BLaER1 (cell line): ENCODE measurements at regions not wholly inside any gene's neighbourhood (a gene's known extent, or its start where the extent isn't known, plus 50 kb on each side); places are given as distances from the start of the nearest gene placed in this dataset.
A peak's percentile ranks its signal among the peaks of the same experiment; 100 is the strongest.

Experiments
- H3K27ac ChIP-seq: shearing (Covaris generic); formaldehyde crosslinking; 2 replicates; pipeline ENCODE4 v1.8.1; 2022
- H3K27me3 ChIP-seq: shearing (Covaris generic); formaldehyde crosslinking; 2 replicates; pipeline ENCODE4 v1.8.1; 2022
- H3K36me3 ChIP-seq: shearing (Covaris generic); formaldehyde crosslinking; 2 replicates; pipeline ENCODE4 v1.8.1; 2022
- H3K4me1 ChIP-seq: shearing (Covaris generic); formaldehyde crosslinking; 2 replicates; pipeline ENCODE4 v1.8.1; 2022
- H3K4me2 ChIP-seq: shearing (Covaris generic); formaldehyde crosslinking; 2 replicates; pipeline ENCODE4 v1.8.1; 2022
- H3K4me3 ChIP-seq: shearing (Covaris generic); formaldehyde crosslinking; 2 replicates; pipeline ENCODE4 v1.8.1; 2022
- H3K9ac ChIP-seq: shearing (Covaris generic); formaldehyde crosslinking; 2 replicates; pipeline ENCODE4 v1.8.1; 2022
- H3K9me3 ChIP-seq: shearing (Covaris generic); formaldehyde crosslinking; 2 replicates; pipeline ENCODE4 v1.8.1; 2022
- H4K20me1 ChIP-seq: shearing (Covaris generic); formaldehyde crosslinking; 2 replicates; pipeline ENCODE4 v1.8.1; 2022
- Cebpa-rat ChIP-seq: shearing (Covaris generic); IDR thresholded peaks from 2 replicates; pipeline ENCODE4 v1.8.1; 2022

DNA sequence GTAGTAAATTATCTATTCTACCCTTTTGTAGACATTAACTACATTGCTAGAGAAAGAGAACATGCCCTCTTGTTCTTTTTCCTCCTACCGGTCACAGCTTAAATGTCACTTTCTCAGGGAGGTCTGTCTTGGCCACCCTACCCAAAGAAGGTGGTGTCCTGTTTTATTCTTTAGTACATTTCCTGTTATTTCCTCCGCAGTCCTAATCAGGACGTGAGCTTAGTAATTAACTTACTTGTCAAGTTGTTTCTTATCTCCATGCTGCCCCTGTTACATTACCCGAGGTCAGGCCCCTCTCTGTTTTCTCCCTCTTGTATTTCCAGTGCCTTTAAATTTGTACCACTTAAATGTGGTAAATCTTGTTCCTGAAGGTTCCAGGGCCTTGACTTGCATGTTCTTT, 73.7 kb upstream of the RMDN2 start:
- H3K9ac ChIP-seq: no peak overlapping the region
- H3K9me3 ChIP-seq: no peaks in the 10 kb centered on the region
- H3K4me3 ChIP-seq: no peak overlapping the region
- no peaks in the 10 kb centered on the region for H3K27me3 ChIP-seq
- H4K20me1 ChIP-seq: no peaks in the 10 kb centered on the region
- H3K4me1 ChIP-seq: peaks cover 20% of the 10 kb centered on the region
- TF ChIP-seq Cebpa-rat: no peak
- no peak overlapping the region for H3K27ac ChIP-seq
- H3K4me2 ChIP-seq: no peak overlapping the region
- H3K36me3 ChIP-seq: no peaks in the 10 kb centered on the region

- Histone ChIP-seq H3K9ac (no peak overlapping the region), H3K4me2 (no peak overlapping the region), H3K4me3 (no peak overlapping the region), H4K20me1 (no peaks in the 10 kb centered on the region), H3K9me3 (no peaks in the 10 kb centered on the region), H3K4me1 (peaks cover 24% of the 10 kb centered on the region), H3K36me3 (no peaks in the 10 kb centered on the region), H3K27me3 (no peaks in the 10 kb centered on the region), H3K27ac (no peak overlapping the region)
- no peak for TF ChIP-seq Cebpa-rat
Observed at GRCh38 chr2:37851828-37852584, 73.1 kb upstream of the RMDN2 start.

- H3K9ac ChIP-seq: no peak overlapping the region
- H3K9me3 ChIP-seq: no peaks in the 10 kb centered on the region
- no peak for TF ChIP-seq Cebpa-rat
- H3K4me1 ChIP-seq: peaks cover 24% of the 10 kb centered on the region
- no peak overlapping the region for H3K27ac ChIP-seq
- no peaks in the 10 kb centered on the region for H3K27me3 ChIP-seq
- H3K36me3 ChIP-seq: no peaks in the 10 kb centered on the region
- H3K4me3 ChIP-seq: no peak overlapping the region
- H3K4me2 ChIP-seq: no peak overlapping the region
- no peaks in the 10 kb centered on the region for H4K20me1 ChIP-seq
Observed at GRCh38 chr2:37852585-37853014, 72.5 kb upstream of the RMDN2 start.

GRCh38 chr2:37854676-37855282, 70.3 kb upstream of the RMDN2 start:
- Histone ChIP-seq H3K4me2 (peak overlapping the region; percentile 91), H3K4me1 (peaks cover 24% of the 10 kb centered on the region)

DNA sequence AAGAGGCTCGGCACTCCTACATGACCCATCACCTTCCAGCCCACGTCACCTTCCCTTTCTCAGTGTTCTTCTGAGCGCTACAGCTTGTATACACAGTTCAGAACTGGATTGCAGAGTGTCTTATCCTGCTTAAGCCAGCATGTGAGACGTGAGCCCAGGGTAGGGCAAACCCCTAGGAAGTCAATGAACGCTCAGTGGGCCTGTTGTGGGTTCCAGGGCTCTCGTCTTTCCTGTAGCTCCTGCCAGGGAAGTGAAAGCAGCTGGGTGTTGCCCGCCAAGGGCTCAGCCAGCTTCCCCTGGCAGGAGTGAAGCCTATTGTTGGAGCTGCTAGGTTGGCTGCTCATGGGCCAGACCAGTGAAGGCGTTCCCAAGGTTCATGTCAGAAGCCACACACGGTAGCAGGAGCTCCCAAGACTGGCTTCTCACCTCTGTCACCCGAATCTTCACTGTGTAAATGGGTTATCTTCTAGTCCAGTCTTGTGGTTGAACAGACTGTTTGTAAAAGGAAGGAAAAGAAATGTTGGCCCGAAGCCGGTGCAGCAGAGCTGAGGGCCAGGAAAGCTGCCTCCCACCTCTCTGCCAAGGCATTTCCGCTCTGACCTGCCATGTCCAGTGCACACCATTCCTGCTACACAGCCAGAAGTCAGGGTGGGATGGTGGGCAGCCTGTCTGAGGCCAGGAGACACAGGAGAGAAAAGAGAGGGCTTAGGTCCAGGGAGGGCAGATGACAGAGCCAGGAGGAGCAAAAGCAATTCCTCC, 69.6 kb upstream of the RMDN2 start:
- Histone ChIP-seq H3K36me3 (no peaks in the 10 kb centered on the region), H3K27me3 (no peaks in the 10 kb centered on the region), H3K9me3 (peaks cover 10% of the 10 kb centered on the region; the same call in 1 of the 2 replicates), H3K4me3 (no peak overlapping the region), H4K20me1 (no peaks in the 10 kb centered on the region), H3K27ac (peak overlapping the region; percentile 62), H3K4me2 (peak overlapping the region; percentile 91), H3K4me1 (peaks cover 24% of the 10 kb centered on the region), H3K9ac (peak overlapping the region; percentile 34; the same call in 1 of the 2 replicates)
- no peak for TF ChIP-seq Cebpa-rat

More at GRCh38 chr2:37854676-37855282, 70.3 kb upstream of the RMDN2 start:
- Histone ChIP-seq H3K9me3 (peaks cover 10% of the 10 kb centered on the region; the same call in 1 of the 2 replicates), H3K4me3 (no peak overlapping the region), H3K36me3 (no peaks in the 10 kb centered on the region), H4K20me1 (no peaks in the 10 kb centered on the region), H3K27ac (0 out of 2 replicates have a peak overlapping the region, but pooled peaks have one; percentile 62), H3K9ac (no peak overlapping the region), H3K27me3 (no peaks in the 10 kb centered on the region)
- no peak for TF ChIP-seq Cebpa-rat

DNA sequence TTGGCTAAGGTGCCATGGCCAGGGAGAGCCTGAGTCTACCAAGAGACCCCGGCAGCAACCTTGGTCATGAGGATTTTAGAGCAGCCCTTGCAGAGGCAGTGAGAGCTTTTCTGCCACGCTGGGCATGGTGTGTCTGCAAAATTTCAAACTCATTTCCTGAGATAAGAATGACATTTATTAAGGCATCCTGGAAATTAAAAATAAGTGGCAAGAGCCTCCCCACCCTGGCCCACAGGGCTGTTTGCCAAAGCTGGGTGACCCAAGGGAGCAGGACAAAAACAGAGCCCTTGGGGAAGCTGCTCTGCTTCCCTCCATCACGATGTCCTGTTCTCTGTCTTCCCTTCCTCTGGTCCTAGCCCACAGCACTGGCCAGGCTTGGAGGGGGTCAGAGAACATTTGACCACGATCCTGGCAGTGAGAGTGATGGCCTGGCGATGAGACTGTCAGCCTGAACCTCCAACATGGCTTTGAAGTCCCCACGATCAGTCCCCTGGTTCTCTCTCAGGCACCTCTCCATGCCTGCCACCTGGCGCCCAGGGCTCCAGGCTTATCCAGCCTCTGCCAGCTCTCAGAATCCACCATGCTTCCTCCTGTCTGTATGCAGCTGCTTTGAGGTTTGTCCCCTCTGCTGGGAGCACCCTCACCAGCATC, 68.9 kb upstream of the RMDN2 start:
- H4K20me1 ChIP-seq: no peaks in the 10 kb centered on the region
- H3K27me3 ChIP-seq: no peaks in the 10 kb centered on the region
- peaks cover 10% of the 10 kb centered on the region; the same call in 1 of the 2 replicates for H3K9me3 ChIP-seq
- no peaks in the 10 kb centered on the region for H3K36me3 ChIP-seq
- TF ChIP-seq Cebpa-rat: no peak
- peak overlapping the region; percentile 62 for H3K27ac ChIP-seq
- H3K4me1 ChIP-seq: peaks cover 24% of the 10 kb centered on the region
- no peak overlapping the region for H3K4me3 ChIP-seq
- peak overlapping the region; percentile 91 for H3K4me2 ChIP-seq
- peak overlapping the region; percentile 34; the same call in 1 of the 2 replicates for H3K9ac ChIP-seq

DNA sequence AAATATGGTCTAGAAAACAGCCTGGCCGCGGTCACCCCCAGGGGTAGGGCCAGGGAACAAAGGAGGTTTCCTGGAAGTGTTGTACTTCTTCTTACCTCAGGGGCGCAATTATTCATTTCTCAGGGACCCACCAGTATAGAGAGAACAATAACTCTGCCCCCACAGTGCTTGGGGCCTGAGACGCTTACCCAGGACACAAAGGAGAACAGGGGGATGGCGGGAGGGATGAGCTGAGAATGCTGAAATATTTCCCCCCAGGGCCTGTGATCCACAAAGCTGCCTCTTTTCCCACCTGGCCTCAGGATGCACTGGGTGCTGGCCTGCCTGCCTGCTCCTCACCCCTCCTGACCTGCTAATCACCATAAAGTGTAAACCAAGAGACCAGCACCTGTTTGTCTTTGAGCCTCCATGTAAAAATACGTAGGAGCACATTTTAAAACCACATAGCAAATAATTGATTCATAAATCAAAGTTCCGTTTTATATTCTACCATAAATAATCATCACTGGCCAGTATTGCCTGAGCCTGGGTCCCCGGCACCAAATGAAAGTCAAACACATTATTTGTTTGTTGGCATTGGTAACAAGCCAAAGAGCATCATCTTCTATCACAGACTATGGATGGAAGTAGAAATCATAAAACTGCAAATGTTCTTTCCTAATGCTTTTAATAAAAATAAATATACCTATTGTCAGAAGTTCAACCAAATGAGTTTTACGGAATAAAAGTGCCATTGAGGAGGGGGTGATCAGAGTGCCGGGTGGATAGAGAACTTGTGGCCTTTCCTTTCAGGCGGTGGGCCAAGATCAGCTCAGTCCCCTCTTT, 67.3 kb upstream of the RMDN2 start:
- H3K36me3 ChIP-seq: no peaks in the 10 kb centered on the region
- no peak overlapping the region for H3K9ac ChIP-seq
- peaks cover 24% of the 10 kb centered on the region for H3K4me1 ChIP-seq
- no peaks in the 10 kb centered on the region for H3K27me3 ChIP-seq
- H3K4me3 ChIP-seq: no peak overlapping the region
- H3K9me3 ChIP-seq: peaks cover 10% of the 10 kb centered on the region; the same call in 1 of the 2 replicates
- no peak overlapping the region for H3K27ac ChIP-seq
- no peak for TF ChIP-seq Cebpa-rat
- H3K4me2 ChIP-seq: no peak overlapping the region
- H4K20me1 ChIP-seq: no peaks in the 10 kb centered on the region

GRCh38 chr2:37858400-37858711, 66.7 kb upstream of the RMDN2 start:
- TF ChIP-seq Cebpa-rat: no peak
- Histone ChIP-seq H3K36me3 (no peaks in the 10 kb centered on the region), H3K27ac (no peak overlapping the region; the same call in 1 of the 2 replicates), H3K4me2 (no peak overlapping the region), H3K4me3 (no peak overlapping the region), H3K4me1 (peaks cover 24% of the 10 kb centered on the region), H3K27me3 (no peaks in the 10 kb centered on the region), H3K9me3 (peaks cover 10% of the 10 kb centered on the region; the same call in 1 of the 2 replicates), H3K9ac (no peak overlapping the region), H4K20me1 (no peaks in the 10 kb centered on the region)
